ENCODE measurements at regions not wholly inside any gene's neighbourhood (a gene's known extent, or its start where the extent isn't known, plus 50 kb on each side); places are given as distances from the start of the nearest gene placed in this dataset.

GRCh38 chr1:238177351-238177750 lies 286.6 kb upstream of the ZP4 start:
- intact Hi-C loops (cut with DNase I) = no loop called here
- H3K27me3 ChIP-seq = no peaks in the 10 kb centered on the region
- H3K27ac ChIP-seq = no peak overlapping the region
- no peak for DNase-seq
- TF ChIP-seq POLR2AphosphoS5 (IDR thresholded peaks at IDR 0.05) = no peak
- no peak for TF ChIP-seq POLR2A (IDR thresholded peaks at IDR 0.05)
- TF ChIP-seq, protein P1, sequence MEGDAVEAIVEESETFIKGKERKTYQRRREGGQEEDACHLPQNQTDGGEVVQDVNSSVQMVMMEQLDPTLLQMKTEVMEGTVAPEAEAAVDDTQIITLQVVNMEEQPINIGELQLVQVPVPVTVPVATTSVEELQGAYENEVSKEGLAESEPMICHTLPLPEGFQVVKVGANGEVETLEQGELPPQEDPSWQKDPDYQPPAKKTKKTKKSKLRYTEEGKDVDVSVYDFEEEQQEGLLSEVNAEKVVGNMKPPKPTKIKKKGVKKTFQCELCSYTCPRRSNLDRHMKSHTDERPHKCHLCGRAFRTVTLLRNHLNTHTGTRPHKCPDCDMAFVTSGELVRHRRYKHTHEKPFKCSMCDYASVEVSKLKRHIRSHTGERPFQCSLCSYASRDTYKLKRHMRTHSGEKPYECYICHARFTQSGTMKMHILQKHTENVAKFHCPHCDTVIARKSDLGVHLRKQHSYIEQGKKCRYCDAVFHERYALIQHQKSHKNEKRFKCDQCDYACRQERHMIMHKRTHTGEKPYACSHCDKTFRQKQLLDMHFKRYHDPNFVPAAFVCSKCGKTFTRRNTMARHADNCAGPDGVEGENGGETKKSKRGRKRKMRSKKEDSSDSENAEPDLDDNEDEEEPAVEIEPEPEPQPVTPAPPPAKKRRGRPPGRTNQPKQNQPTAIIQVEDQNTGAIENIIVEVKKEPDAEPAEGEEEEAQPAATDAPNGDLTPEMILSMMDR (IDR thresholded peaks at IDR 0.05) = no peak
- no peaks in the 10 kb centered on the region for H3K9me3 ChIP-seq
- no peaks in the 10 kb centered on the region for H3K36me3 ChIP-seq
- no peak overlapping the region for H3K4me3 ChIP-seq
- 83 to 84% methylated on average over 1 of the region's 1 CpG for WGBS, 2 donors
- H3K4me1 ChIP-seq = no peaks in the 10 kb centered on the region

DNA sequence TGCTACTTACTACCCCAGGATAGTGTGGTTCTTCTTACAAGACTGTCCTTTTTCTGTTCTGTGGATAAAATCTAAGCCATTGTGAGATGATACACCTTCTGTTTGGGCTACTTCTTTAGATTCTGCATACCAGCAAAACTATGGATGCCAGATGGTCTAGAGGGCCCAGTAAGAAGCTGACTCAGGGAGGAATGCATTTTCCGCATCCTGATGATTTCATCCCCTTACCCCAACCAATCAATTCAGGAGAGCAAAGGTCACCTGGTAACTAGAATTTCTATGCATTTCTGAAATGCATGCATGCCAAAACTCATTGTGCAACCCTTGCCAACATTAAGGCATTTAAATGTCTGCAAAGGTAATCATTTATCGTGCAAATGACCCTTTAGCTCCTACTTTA lies 285.7 kb upstream of the ZP4 start:
- no peak overlapping the region for H3K27ac ChIP-seq
- no peaks in the 10 kb centered on the region for H3K9me3 ChIP-seq
- no peak for DNase-seq
- no peaks in the 10 kb centered on the region for H3K27me3 ChIP-seq
- H3K4me1 ChIP-seq = no peaks in the 10 kb centered on the region
- WGBS, 2 donors = 59 to 87% methylated on average over 2 of the region's 2 CpGs
- H3K4me3 ChIP-seq = no peak overlapping the region
- TF ChIP-seq EP300 (IDR thresholded peaks at IDR 0.05) (no peak), POLR2AphosphoS5 (IDR thresholded peaks at IDR 0.05) (no peak), POLR2A (IDR thresholded peaks at IDR 0.05) (no peak)
- TF ChIP-seq, protein P1 (IDR thresholded peaks at IDR 0.05) = no peak
- intact Hi-C loops (cut with DNase I) = no loop called here
- no peaks in the 10 kb centered on the region for H3K36me3 ChIP-seq

DNA sequence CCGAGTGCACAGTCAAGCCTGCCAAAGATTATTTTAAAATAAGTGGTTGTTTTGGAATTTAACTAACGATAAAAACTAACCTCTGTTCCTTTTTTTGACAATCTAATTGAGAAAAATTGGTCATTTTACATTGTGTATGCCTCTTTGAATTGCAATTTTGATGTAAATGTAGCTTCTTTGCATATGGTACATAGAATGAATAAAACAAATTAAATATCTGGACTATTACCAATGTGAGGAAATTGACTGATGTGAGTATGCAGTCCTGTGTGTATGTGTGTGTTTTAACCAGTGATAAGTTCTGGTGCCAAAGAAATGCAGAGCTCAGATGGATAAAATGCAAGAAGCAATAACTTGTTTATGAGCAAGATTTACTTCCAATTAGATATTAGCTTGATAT lies 281.3 kb upstream of the ZP4 start:
- intact Hi-C loops (cut with DNase I) = no loop called here
- H3K36me3 ChIP-seq = no peaks in the 10 kb centered on the region

GRCh38 chr1:238161955-238162354 lies 271.2 kb upstream of the ZP4 start:
- Histone ChIP-seq H3K4me1 (no peaks in the 10 kb centered on the region), H3K9me3 (peaks cover 0 to 9% (median 0%) of the 10 kb centered on the region in 4 donors), H3K36me3 (no peaks in the 10 kb centered on the region), H3K4me3 (no peak overlapping the region), H3K27ac (no peak overlapping the region), H3K27me3 (no peaks in the 10 kb centered on the region)
- DNase-seq = no peak
- intact Hi-C loops (cut with DNase I) = no loop called here
- TF ChIP-seq POLR2AphosphoS5 (IDR thresholded peaks at IDR 0.05) = no peak
- no peak for TF ChIP-seq EP300 (IDR thresholded peaks at IDR 0.05)
- no peak for TF ChIP-seq POLR2A (IDR thresholded peaks at IDR 0.05)
- TF ChIP-seq, protein P1 (IDR thresholded peaks at IDR 0.05) = no peak

More for the DNA sequence above, 281.3 kb upstream of the ZP4 start:
- Histone ChIP-seq H3K27ac (no peak overlapping the region), H3K4me3 (no peak overlapping the region), H3K4me1 (no peaks in the 10 kb centered on the region), H3K27me3 (no peaks in the 10 kb centered on the region), H3K9me3 (peaks cover 0 to 2% (median 0%) of the 10 kb centered on the region in 4 donors)
- no peak for DNase-seq
- WGBS, 2 donors = 31 to 72% methylated on average over 2 of the region's 2 CpGs
- TF ChIP-seq EP300 (IDR thresholded peaks at IDR 0.05) = no peak
- no peak for TF ChIP-seq POLR2A (IDR thresholded peaks at IDR 0.05)
- TF ChIP-seq, protein P1 (IDR thresholded peaks at IDR 0.05) = no peak
- no peak for TF ChIP-seq POLR2AphosphoS5 (IDR thresholded peaks at IDR 0.05)

GRCh38 chr1:238153939-238154338 lies 263.2 kb upstream of the ZP4 start:
- intact Hi-C loops (cut with DNase I) = no loop called here
- Histone ChIP-seq H3K36me3 (no peaks in the 10 kb centered on the region), H3K9me3 (no peaks in the 10 kb centered on the region), H3K4me1 (no peaks in the 10 kb centered on the region), H3K4me3 (no peak overlapping the region), H3K27me3 (no peaks in the 10 kb centered on the region), H3K27ac (no peak overlapping the region)
- no peak for DNase-seq
- WGBS, 2 donors = 45 to 65% methylated on average over 3 of the region's 3 CpGs
- TF ChIP-seq POLR2A (IDR thresholded peaks at IDR 0.05) (no peak), EP300 (IDR thresholded peaks at IDR 0.05) (no peak), POLR2AphosphoS5 (IDR thresholded peaks at IDR 0.05) (no peak)
- TF ChIP-seq, protein P1 (IDR thresholded peaks at IDR 0.05) = no peak

Data from sigmoid colon (tissue), 6 donors.